Stimulated activated CD4-positive, alpha-beta T cell treated with anti-CD3 and anti-CD28 coated beads, Interleukin-2, amount 100 ng/mL, for 48 hours (primary cell): ENCODE measurements at regions not wholly inside any gene's neighbourhood (a gene's known extent, or its start where the extent isn't known, plus 50 kb on each side); places are given as distances from the start of the nearest gene placed in this dataset.

Experiments used
- DNase-seq, 2 donors: peaks; one replicate each; pipeline ENCODE4 v3.0.0-alpha.2; 2020

DNA sequence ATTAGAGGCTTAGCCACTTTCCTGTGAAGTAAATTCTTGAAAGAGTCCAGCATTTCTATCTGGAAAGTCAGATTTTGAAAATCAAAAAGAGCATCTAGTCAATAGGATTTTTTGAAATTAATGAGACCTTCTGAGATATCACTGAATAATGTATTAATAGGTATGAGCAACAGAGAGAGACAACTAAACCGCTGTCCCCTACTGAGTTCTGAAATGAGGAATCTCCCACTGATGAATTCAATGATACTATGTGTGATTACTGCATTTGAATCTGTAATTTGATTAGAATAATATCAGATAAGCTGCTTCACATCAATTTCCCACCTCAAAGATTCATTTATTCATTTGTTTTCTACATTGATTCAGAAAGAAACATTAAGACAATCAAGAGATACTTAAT, 252.8 kb downstream of the TMX3 start:
- no peak for DNase-seq

DNA sequence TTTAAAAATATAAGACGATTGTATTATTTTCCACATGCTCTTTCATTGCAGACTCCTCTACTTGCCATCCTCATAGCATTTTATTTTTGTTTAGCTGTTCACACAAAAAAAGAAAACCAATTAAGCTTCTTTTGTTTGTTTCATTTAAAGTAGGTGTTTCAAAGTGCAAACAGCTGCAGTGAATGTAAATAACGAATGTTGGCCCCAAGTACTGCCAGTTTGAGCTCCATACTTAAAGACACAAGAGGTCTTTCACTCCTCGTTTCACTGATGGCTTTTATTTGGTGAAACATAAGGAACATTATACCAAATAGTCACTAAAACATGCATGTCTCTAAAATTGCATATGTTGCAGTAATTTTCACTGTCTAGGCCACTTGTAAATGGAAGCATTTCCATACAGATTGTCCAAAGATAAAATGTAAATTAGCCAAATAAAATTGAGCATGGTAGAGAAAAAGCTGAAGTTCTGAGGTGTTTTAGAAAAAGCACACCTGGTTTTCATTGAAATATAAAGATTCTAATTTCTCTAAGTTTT, 253.4 kb downstream of the TMX3 start:
- DNase-seq, result no peak

DNA sequence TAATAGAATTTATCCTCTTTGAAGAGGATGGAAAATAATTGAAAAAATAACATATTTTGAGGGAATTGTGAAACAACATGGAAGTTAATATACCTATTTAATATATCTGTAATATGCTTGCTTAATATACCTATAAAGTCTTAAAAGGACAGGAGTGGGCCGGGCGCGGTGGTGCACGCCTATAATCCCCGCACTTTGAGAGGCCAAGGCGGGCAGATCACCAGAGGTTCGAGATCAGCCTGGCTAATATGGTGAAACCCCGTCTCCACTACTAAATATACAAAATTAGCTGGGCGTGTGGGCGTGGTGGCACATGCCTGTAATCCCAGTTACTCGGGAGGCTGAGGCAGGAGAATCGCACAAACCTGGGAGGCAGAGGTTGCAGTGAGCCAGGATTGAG, 254.9 kb downstream of the TMX3 start:
- no peak for DNase-seq

DNA sequence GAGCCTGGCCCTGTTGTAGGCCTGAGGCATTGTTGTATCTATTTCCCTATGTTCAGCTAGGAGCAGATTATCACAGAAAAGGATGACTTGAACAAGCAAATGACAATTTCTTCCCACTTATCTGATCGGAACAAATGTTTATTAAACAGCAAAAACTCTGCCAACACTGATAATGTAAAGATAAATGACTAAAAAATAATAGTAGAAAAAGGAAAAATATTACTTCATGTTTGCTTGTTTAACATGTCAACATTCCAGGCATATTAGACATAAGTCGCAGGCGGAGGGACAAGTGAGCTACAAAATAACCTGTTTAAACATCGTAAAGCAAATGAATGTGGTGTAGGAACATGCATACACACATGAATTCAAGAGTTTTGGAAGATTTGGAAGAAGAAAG, 257.9 kb downstream of the TMX3 start:
- no peak for DNase-seq

DNA sequence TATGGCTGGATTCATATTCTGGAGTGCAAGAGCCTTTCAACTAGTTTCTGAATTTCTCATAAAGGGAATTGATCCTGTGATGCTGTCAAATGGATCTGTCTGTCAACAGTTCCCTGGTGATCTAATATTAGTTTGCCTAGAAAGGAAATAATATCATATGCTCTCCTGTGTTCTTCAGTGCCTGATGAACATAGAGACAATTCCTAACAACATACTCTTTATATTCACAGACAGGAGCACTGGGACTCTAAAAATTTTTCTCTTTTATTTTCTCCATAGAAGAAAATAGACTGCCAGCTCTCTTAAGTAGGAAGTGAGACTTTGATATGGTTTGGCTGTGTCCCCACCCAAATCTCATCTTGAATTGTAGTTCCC, 259.7 kb downstream of the TMX3 start:
- no peak for DNase-seq

DNA sequence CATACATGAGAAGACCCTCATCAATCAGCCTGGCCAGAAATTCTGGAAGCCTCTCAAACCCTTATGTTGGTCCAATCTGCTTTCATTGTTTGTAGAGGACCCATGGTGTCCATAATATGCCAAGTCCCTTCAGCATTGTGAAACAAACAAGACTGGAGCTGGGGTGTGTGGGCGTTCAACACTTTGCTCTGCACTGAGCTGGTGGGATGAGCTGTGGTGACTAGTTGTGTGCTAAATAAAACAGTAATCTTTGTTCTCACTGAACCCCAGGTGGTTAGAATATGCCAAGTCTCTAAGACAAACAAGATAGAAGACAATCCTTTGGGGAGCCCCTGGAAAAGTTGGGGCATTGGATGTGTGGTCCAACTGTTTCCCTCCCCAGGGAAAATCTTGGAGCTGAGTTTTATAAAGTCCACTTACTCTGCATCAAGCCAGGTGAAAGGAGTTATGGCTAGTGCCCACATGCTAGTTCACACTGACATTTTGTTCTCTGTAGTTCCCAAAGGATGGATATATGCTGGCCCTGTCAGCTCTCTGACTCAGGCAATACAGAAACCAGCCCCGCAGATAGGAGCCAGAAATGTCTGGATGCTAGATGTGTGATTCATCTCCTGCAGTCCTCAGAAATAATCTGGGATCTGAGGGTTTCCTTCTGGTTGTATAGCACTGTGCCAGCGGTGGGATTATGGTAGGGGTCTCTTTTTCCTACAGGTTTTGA, 260.2 kb downstream of the TMX3 start:
- no peak for DNase-seq

DNA sequence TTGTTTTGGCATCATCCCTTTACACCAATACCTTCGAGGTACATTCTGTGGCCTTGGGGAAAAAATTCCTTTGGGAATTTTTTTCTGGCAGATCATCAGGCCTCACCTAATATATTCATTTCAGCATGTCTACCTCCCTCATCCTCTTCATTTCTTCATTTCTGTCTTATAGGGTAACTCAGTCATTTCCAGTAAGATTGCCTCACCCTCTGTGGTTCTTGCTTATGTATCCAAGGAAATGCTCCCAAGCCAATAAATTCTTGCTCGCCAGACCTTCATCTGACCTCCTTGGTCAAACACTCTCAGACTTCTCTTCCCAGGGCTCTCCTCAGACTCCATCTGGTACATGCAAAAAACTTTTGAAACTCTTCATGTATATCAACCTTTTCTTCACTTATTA, 265.6 kb downstream of the TMX3 start:
- no peak for DNase-seq

DNA sequence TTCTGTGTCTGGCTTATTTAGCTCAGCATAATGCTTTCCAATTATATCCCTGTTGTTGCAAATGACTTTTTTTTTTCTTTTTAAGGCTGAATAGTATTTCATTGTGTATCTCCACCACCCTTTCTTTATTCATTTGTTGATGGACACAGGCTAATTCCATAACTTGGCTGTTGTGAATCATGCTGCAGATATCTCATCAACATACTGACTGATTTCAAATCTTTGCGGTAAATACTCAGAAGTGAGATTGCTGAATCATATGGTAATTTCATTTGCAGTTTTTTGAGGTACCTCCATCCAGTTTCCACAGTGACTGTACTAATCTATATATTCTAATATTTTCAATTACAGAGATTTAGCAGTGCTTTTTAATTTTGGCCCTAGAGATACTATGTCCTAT, 266.2 kb downstream of the TMX3 start:
- no peak for DNase-seq

DNA sequence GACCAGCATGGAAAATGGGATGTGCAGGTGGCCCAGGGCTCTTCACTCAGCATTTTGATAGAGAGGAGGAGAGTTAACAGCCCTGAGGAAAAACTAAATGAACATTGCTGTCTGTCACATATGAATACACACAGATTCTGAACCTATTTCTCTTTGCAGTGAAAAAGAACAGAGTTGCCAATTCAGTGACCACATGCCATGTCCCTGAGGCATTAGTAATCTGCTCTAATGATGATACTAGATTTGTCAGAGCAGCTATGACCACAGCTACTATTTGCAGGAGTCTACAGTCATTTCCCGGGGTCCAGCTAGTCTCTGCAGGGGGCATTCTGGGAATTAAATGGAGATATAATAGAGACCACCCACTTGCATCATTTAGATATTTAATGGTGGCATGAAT, 267.6 kb downstream of the TMX3 start:
- DNase-seq, result no peak

DNA sequence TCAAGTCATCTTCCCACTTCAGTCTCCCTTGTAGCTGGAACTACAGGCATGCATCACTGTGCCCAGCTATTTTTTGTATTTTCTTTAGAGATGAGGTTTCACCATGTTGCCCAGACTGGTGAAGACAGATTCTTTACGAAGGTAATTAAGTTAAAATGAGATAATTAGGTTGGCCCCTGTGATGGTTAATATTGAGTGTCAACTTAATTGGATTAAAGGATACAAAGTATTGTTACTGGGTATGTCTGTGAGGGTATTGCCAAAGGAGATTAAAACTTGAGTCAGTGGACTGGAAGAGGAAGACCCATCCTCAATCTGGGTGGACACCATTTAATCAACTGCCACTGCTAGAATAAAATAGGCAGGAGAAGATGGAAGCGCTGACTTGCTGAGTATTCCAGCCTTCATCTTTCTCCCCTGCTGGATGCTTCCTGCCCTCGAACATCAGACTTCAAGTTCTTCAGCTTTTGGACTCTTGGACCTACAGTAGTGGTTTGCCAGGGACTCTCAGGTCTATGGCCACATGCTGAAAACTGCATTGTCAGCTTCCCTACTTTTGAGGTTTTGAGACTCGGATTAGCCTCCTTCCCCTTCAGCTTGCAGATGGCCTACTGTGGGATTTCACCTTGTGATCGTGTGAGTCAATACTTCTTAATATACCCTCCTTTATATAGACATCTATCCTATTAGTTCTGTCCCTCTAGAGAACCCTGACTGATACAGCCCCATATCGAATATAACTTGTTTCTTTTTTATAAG, 269.1 kb downstream of the TMX3 start:
- no peak for DNase-seq

DNA sequence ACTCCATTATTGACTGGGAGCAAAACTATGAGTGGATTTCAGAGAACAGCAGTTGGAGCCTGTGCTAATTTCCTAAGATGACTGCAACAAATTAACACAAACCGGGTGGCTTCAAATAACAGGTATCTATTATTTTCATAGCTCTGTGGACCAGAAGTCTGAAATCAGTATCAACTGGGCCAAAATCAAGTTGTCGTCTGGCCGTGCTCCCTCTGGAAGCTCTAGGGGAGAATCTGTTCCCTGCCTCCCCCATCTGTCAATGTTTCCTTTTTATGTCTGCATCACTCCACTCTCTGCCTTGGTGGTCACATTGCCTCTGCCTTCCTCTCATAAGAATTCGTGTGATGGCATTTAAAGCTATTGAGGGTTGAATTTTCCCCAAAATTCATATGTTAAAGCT, 269.8 kb downstream of the TMX3 start:
- no peak for DNase-seq

DNA sequence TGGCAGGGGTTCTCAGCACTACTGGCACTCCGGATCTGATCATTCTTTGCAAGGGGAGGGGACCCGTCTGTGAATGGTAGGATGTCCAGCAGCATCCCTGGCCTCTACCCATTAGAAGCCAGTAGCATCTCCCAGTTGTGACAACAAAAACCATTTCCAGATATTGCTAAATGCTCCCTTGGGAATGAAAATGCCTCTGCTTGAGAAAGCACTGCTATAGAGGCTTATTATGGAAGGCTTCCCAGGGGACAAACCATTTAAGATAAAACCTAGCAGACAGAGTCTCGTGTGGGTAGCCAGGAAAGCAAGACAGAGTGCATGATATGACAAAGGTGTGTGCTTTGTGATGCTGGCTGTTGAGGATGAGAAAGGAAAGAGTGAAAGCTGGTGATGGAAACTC, 273.7 kb downstream of the TMX3 start:
- DNase-seq, result no peak

DNA sequence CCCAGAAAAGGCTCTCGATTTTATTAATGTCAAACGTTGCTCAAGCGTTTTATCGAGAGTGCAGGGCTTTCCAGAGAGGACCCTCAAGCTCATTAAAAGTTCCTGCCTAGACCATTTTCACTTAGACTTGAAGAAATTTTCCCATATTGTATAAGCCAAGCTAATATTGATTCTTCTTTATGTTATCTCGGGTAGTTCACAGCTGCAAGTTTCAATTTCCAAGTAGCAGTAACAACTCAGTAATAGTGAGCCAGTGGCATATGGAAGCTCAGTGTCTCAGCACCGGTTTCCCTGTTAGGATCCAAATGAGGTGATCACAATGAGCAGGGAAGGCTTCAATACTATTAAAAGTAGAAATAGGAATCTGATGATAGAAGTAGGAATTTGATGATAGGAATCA, 274.5 kb downstream of the TMX3 start:
- DNase-seq, result no peak

DNA sequence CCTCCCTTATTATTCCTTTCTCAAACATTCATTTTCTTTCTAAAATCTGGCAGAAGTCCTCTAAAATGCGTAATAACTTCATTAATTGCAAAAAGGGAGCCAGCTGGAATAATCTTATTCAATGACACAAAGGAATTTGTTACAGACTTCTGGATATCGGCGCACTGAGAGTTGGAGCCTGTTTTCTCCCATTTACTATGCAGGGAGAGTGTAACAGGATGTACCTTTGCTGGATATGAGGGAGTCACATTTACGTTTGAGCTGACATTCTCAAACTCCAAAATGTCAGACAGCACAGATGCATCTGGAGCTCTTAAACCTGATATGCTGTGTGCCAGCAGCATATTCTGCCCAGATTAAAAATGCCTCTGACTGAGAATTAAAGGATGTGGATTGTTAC, 275.3 kb downstream of the TMX3 start:
- no peak for DNase-seq

DNA sequence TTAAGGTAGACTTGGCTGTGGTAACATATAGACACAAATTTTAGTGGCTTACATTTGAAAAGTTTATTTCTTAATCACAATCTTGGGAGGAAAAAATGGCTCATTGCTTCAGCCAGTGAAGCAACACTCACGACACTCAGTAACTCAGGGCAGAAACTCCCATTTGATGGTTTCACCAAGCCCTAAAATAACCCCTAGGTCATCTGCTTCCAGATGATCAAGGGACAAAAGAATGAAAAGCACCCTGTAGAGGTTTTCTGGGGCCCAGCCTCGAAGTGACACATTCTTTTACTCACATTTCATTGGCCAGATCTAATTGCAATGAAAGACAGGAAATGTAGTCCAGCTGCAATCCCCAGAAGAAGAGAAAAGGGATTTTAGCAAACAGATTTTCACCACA, 275.9 kb downstream of the TMX3 start:
- DNase-seq, result no peak

DNA sequence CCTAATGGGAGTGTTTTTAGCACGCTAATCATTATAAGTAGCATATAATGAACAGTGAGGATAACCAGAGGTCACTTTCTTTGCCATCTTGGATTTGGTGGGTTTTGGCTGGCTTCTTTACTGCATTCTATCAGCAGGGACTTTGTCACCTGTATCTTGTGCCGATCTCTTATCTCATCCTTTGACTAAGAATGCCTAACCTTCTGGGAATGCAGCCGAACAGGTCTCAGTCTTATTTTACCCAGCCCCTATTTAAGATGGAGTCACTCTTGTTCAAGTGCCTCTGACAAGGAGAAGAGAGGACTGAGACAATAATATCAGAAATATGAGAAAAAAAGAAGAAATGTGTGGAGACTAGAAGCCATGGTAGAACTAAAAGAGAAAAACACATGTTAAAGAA, 276.4 kb downstream of the TMX3 start:
- DNase-seq, result no peak

DNA sequence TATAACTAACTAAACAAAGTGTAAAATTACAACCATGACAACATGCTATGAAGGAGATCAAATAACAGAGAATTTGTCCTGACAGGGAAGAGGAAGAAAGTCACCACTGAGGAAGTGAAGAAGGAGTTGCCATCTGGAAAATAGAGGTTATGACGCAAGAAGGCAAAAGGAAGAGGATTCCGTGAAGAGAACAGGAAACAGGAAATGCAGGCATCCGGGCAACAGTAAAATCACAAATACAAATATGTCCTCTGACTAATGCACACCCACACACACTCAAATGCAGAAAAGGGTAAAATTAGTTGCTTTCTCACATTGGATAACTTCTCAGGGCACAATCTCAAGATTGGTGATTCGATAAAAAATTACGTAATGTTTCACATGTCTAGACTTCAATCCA, 278.4 kb downstream of the TMX3 start:
- no peak for DNase-seq

DNA sequence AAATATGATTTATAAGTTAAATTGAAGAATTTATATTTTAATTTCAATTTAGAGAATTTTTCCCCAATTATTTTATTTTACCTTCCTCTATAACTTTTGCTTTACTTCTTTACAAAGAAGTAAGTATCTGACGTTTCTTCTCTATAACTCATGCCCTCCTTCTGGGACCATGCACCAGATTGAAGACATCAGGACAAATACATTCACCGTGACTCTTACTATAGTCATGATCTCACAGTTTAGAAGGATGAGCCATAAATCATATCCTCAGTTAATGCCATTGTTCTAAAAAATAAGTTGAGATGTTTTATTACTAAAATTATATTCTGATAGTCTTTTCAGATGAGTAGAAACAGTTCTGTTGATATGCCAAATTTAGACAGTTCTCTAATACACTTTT, 279.3 kb downstream of the TMX3 start:
- DNase-seq, result no peak

DNA sequence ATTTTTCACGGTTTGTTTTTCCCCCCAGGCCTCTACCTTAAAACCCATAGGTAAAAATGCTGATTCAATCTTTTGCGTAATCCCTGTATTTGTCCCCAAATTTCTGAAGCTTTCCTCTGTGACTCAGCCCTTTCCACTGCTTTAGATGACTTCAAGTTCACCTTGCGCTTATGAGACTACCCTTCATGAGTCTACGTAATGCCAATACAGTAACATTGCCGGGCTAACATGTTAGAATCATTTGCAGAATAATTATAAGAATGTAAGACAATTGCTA, 283.0 kb downstream of the TMX3 start:
- no peak for DNase-seq

DNA sequence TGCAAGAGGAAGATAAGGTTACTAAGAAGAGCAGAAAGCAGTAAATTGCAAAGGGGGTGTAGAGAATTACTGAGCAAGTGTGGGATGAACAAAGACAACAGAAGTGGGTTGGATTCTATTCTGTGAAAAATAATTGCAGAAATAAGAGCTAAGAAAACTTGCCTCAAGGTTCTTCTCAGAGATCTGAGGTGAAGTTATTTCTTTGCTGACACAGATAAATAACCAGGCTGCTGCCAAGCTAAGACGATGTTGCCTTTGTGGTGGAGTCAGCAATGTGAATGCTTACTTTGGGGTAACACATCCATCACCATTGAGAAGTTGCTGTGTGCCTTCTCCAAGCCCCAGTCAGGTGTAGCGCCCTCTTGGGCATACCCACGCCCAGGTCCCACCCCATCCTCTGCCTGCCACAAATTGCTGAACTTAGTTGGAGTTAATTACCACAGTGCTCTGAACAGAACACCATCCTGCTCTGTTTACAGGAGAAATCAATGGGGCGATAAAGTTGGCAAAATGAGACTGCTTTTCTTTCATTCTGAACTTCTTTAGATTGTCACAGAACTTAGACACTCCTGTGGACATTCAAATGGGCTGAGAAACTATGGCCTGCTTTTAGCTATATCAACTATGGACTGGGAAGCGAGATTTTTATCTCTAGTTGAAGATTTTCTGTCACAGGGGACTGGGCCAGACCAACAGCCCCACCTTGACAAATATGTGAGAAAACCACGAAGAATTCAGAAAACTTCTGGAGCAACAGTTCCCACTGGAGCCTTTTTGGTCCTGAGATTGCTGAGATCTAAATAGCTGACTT, 283.6 kb downstream of the TMX3 start:
- DNase-seq, result no peak

DNA sequence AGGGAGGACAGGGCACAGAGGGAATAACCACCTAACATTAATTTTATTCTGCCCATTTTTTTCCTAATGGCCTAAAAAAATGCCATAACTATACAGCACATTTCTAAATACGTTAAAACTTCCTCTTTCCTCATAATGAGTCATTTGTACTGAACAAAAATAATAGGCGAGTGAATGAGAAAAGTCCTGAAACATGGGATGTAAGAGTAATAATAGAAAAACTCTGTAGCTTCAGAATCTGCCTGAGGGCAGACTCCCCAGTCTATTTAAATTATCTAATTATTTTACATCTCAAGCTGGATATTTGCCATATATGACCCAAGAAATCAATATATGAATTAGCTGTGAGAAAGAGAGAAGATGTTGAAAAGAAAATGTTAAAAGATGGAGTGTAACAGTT, 285.1 kb downstream of the TMX3 start:
- DNase-seq, result no peak

DNA sequence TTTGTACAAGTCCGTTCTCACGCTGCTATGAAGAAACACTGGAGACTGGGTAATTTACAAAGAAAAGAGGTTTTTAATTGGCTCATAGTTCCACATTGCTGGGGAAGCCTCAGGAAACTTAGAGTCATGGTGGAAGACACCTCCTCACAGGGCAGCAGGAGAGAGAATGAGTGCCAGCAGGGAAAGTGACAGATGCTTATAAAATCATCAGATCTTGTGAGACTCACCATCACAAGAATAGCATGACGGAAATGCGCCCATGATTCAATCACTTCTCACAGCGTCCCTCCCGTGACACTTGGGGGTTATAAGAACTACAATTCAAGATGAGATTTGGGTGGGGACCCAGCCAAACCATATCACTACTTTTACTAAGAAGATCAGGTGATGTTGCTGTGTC, 285.8 kb downstream of the TMX3 start:
- DNase-seq, result no peak

DNA sequence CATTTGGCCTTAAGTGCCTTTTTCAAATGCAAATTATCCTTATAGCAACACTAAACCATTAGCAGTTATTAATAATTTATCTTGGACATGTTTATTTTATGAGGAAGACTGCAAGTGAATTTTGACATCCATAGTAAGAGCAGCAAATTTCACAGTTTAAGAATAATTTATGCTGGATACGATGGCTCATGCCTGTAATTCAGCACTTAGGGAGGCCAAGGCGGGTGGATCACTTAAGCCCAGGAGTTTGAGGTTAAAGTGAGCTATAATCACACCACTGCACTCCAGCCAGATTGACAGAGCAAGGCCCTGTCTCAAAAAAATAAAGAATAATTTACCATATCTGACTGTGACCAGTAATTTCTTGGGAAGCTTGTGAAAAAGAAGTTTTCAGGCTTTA, 286.2 kb downstream of the TMX3 start:
- no peak for DNase-seq

DNA sequence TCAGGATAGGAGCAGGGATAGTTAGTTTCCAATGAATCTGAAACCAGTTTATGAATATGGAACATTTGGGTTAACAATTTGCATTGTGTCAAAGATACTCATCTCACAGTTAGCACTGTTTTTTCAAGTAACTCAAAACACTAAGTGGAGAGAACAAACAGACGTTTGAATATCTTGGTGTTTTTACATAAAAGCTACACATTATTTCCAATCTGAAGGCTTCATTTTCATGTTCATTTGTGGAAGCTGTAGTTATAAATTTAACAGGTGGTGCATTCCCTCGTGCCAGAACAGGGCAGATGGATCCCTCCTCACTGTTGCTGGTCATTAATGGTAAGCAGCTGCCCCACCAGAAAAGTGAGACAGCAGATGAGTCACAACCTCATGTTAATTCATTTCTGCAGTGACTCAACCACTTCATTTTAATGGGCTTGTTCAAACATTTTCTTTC, 286.9 kb downstream of the TMX3 start:
- no peak for DNase-seq
